ENCODE measurements at regions not wholly inside any gene's neighbourhood (a gene's known extent, or its start where the extent isn't known, plus 50 kb on each side); places are given as distances from the start of the nearest gene placed in this dataset.

DNA sequence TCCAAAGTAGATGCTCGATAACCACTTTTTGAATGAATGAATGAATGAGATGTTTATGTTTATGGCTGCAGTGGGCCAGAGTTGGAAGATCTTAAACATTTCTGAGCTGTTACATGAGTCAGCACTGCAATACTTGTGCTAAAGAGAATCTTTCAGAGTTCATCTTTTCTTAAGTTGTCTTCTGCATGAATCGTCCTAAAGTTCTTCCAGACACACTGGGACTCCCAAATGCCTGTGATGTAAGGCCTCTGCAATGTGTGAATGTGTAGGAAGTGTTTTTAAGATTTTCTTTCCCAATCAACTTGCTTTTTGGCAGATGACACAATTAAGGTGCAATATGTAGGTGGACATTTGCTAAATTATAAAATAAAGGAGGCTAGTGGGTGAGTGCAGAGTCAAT lies 50.3 kb upstream of the TRIM9 start:
- Histone ChIP-seq H3K4me2 (no peak overlapping the region), H3K4me1 (0 out of 20 replicates have a peak, but pooled peaks cover 0 to 4% (median 0%) of the 10 kb centered on the region in 10 experiments), H4K20me1 (no peaks in the 10 kb centered on the region), H3K9me3 (replicated peaks in 1 of 11) (peaks cover 0 to 11% (median 4%) of the 10 kb centered on the region in 11 experiments; a peak in 8 of 22 replicates), H3K27me3 (no peaks in the 10 kb centered on the region), H3K4me3 (no peak overlapping the region), H3K36me3 (no peaks in the 10 kb centered on the region), H3K27ac (no peak overlapping the region), H3K9ac (no peak overlapping the region)
- TF ChIP-seq Cebpa-rat (IDR thresholded peaks at IDR 0.05): no peak

DNA sequence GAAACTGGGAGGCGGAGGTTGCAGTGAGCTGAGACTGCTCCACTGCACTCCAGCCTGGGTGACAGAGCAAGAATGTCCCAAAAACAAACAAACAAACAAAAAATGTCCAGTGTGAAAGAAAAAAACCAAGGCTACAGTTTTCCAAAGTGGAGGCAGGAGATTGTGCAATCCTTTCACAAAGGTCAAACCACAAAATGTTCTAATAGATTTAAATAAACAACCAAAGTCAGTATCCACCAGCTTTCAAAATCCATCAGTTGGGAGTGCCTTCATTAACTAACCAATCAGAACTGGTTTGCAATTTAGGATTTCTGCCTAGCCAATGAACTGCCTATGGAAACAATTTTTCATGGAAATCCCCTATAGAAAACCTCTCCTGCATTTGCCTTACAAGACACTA lies 52.3 kb upstream of the TRIM9 start:
- peak in 2 of 11 experiments; percentile 39 to 71; a peak in 2 of 22 replicates for TF ChIP-seq Cebpa-rat (IDR thresholded peaks at IDR 0.05)
- H4K20me1 ChIP-seq: no peaks in the 10 kb centered on the region

DNA sequence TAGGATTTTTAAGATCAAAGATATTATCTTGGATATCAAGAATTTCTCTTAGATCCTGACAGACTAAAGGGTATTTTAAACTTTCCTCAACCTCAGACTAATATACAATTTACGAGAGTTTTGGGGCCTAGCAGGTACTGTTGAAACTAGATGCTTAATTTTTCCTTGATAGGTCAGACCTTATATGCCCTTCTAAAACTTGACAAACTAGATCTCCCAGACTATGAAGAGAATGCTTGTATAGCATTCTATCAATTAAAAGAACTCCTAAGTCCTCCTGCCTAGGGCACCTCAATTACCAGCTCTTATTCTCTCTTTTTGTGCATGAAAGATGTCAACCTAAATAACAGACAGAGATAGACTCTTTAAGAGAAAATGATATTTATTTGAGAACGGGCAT lies 60.4 kb upstream of the TRIM9 start:
- Histone ChIP-seq H3K27ac (no peak overlapping the region), H3K36me3 (no peaks in the 10 kb centered on the region), H3K4me2 (no peak overlapping the region), H3K4me3 (no peak overlapping the region), H4K20me1 (no peaks in the 10 kb centered on the region), H3K4me1 (no peaks in the 10 kb centered on the region), H3K9ac (no peak overlapping the region), H3K9me3 (replicated peaks in 1 of 11) (peaks cover 0 to 8% (median 0%) of the 10 kb centered on the region in 11 experiments; a peak in 5 of 22 replicates), H3K27me3 (no peaks in the 10 kb centered on the region)
- TF ChIP-seq Cebpa-rat (IDR thresholded peaks at IDR 0.05): no peak

More for the DNA sequence above, 52.3 kb upstream of the TRIM9 start:
- 0 out of 20 replicates have a peak, but pooled peaks cover 0 to 4% (median 0%) of the 10 kb centered on the region in 10 experiments for H3K4me1 ChIP-seq
- H3K27me3 ChIP-seq: no peaks in the 10 kb centered on the region
- H3K9ac ChIP-seq: no peak overlapping the region
- no peaks in the 10 kb centered on the region for H3K36me3 ChIP-seq
- peak overlapping the region in 2 of 11 experiments; percentile 17 to 26; a peak in 1 of 22 replicates for H3K4me2 ChIP-seq
- peaks cover 0 to 2% (median 0%) of the 10 kb centered on the region in 11 experiments; a peak in 4 of 22 replicates for H3K9me3 ChIP-seq (replicated peaks in 1 of 11)
- H3K27ac ChIP-seq: no peak overlapping the region
- no peak overlapping the region for H3K4me3 ChIP-seq

DNA sequence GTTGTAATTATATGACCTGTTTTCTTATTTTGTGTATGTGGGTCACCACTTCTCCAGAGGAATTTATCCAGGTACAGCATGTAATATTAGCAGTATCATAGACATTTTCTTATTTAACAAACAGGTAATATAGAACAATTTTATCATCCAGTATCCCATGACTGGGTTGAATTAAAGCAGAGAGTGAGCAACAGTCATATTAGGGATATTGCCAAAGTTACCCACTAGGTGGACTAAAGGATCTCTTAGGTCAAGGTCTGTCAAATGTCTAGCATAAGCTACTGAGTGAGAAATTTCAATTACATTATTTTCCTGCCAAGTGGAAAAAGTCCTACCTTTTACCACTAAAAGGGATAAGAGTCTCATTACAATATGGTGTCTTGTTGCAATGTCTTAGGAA lies 62.1 kb upstream of the TRIM9 start:
- Histone ChIP-seq H3K36me3 (no peaks in the 10 kb centered on the region), H3K27me3 (no peaks in the 10 kb centered on the region), H3K4me1 (no peaks in the 10 kb centered on the region), H3K27ac (no peak overlapping the region), H3K9me3 (replicated peaks in 1 of 11) (peaks cover 0 to 8% (median 0%) of the 10 kb centered on the region in 11 experiments; a peak in 5 of 22 replicates), H3K4me3 (no peak overlapping the region), H4K20me1 (no peaks in the 10 kb centered on the region), H3K9ac (no peak overlapping the region), H3K4me2 (no peak overlapping the region)
- TF ChIP-seq Cebpa-rat (IDR thresholded peaks at IDR 0.05): no peak

DNA sequence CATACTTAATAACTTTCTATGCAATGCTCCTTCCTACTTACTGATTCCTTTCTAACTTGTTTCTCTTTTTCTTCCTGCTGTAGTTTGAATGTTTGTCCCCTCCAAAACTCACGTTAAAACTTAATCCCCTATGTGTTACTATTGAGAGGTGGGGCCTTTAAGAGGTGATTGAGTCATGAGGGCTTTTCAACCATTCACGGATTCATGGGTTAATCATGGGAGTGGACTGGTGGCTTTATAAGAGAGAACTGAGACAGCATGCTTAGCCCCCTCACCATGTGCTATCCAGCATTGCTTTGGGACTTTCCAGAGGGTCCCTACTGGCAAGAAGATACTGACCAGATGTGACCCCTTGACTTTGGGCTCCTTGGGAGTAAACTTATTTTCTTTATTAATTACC lies 66.0 kb upstream of the TRIM9 start:
- Histone ChIP-seq H3K4me3 (no peak overlapping the region), H3K9ac (no peak overlapping the region), H3K27ac (no peak overlapping the region), H3K9me3 (replicated peaks in 1 of 11) (peaks cover 0 to 8% (median 0%) of the 10 kb centered on the region in 11 experiments; a peak in 5 of 22 replicates), H3K4me2 (no peak overlapping the region), H3K27me3 (no peaks in the 10 kb centered on the region), H4K20me1 (no peaks in the 10 kb centered on the region), H3K4me1 (no peaks in the 10 kb centered on the region), H3K36me3 (no peaks in the 10 kb centered on the region)
- TF ChIP-seq Cebpa-rat (IDR thresholded peaks at IDR 0.05): no peak

DNA sequence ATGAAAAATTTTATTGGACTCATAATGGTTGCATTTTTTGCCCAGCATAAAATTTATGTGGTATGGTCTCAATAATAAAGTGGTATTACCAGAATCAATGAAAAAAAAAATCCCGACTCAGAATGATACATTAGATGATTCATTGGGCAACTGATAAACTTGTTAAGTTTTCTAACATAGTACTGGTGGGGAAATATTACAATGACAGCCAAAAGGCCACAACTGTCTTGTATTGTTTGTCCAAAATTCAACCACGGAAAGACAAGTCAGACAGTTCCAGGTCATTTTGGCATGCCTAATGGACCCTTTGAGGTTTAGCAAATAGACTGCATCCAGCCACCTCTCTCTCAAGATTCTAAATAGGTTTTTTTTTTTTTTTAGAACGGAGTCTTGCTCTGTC lies 70.5 kb upstream of the TRIM9 start:
- no peaks in the 10 kb centered on the region for H3K4me1 ChIP-seq
- no peak for TF ChIP-seq Cebpa-rat (IDR thresholded peaks at IDR 0.05)
- H3K9ac ChIP-seq: no peak overlapping the region
- no peak overlapping the region for H3K27ac ChIP-seq
- no peaks in the 10 kb centered on the region for H3K36me3 ChIP-seq
- no peaks in the 10 kb centered on the region for H3K27me3 ChIP-seq
- H3K4me2 ChIP-seq: no peak overlapping the region
- no peaks in the 10 kb centered on the region; a peak in 1 of 22 replicates for H3K9me3 ChIP-seq (replicated peaks in 1 of 11)
- no peak overlapping the region for H3K4me3 ChIP-seq
- H4K20me1 ChIP-seq: no peaks in the 10 kb centered on the region

DNA sequence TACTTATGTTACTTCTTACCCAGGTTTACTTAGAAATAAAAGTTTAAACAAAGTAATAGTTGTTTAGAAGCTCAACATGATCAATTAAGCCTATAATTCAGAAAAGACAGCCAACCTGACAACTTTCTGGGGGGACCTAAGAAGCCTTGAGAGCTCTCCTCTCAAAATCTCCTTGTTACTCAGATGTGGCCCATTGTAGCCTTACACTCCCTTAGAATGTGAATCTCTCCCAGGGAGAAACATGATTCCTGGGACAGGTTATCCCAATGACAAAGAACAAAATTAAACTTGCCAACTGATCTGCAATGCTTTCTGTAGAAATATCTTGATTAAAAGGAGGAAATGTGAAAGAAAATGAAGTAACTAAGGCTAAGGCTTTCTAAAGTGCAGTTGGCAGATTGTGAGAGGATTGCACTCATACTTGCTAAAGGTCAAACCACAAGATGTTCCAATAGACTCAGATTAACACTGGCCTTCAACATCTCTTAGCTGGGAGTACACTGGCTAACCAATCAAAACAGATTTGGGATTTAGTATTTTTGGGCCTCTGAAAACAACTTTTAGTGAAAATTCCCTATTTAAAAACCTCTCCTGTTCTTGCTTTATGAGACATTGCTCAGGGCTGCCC lies 72.3 kb upstream of the TMX1 start:
- Histone ChIP-seq H3K9ac (no peak overlapping the region), H3K27ac (no peak overlapping the region), H3K4me2 (no peak overlapping the region), H3K9me3 (replicated peaks in 1 of 11) (no peaks in the 10 kb centered on the region), H3K4me3 (no peak overlapping the region), H3K36me3 (no peaks in the 10 kb centered on the region), H3K4me1 (no peaks in the 10 kb centered on the region), H3K27me3 (no peaks in the 10 kb centered on the region), H4K20me1 (no peaks in the 10 kb centered on the region)
- TF ChIP-seq Cebpa-rat (IDR thresholded peaks at IDR 0.05): no peak

DNA sequence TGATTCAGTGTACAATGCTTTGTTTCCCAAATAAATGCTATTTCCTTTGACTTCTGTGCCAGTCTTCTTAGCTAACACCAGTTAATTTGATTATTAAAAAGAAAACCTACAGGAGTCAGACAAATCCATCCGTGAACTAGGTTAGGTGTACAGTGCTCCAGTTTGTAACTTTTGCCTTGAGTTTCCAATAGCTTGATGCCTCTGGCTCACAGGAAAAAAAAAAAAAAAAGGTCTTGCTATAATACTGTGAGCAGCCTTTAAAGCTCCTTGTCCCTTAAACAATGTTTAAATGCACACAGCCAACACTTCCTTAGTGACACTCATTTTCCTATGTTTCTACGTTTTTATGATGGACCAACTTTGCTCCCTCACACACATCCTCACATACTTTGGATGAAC lies 71.8 kb upstream of the TMX1 start:
- Histone ChIP-seq H3K27ac (no peak overlapping the region), H3K36me3 (no peaks in the 10 kb centered on the region), H4K20me1 (no peaks in the 10 kb centered on the region), H3K4me3 (no peak overlapping the region), H3K4me2 (no peak overlapping the region), H3K9me3 (replicated peaks in 1 of 11) (no peaks in the 10 kb centered on the region), H3K27me3 (no peaks in the 10 kb centered on the region), H3K4me1 (no peaks in the 10 kb centered on the region), H3K9ac (no peak overlapping the region)
- no peak for TF ChIP-seq Cebpa-rat (IDR thresholded peaks at IDR 0.05)

DNA sequence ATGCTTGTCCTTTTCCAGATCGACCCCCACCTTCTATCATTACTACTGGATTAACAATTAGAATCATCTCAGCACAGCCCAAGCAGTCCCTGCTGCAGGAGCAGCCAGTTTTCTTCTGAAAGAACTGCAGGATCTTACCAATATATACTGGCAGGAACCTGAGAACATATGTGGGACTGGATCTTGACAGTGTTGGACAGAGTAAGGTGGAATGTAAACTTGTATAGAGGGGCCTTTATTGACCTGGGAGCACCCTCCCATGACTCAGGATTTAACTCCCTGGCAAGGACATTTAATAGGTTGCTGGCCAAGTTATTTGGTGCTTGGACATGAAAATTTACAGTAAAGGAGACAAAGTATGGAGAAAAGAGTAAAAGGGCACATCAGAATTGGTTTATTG lies 66.2 kb upstream of the TMX1 start:
- Histone ChIP-seq H4K20me1 (no peaks in the 10 kb centered on the region), H3K27me3 (no peaks in the 10 kb centered on the region), H3K4me2 (no peak overlapping the region), H3K36me3 (no peaks in the 10 kb centered on the region), H3K9me3 (replicated peaks in 1 of 11) (no peaks in the 10 kb centered on the region), H3K9ac (no peak overlapping the region), H3K4me3 (no peak overlapping the region), H3K4me1 (no peaks in the 10 kb centered on the region), H3K27ac (no peak overlapping the region)
- no peak for TF ChIP-seq Cebpa-rat (IDR thresholded peaks at IDR 0.05)

DNA sequence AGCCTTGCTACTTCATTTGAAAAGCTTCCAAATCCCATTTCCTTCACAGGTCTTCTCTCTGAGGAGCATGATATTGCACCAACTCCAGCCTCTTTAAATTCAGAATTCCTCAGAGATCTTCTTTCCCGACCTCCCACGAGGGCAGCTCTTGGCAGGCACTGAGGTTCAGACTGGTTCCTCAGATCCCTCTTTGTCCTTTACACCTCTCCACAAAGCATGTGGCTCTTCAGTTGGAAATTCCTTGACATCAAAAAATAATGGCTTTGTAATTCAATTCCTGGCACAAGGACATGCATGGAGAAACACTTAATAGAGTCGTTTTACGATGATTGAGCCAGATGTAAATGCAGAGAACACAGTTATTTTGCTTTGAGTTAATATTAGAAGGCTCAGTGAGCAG lies 63.2 kb upstream of the TMX1 start:
- Histone ChIP-seq H4K20me1 (no peaks in the 10 kb centered on the region), H3K27ac (no peak overlapping the region), H3K9me3 (replicated peaks in 1 of 11) (no peaks in the 10 kb centered on the region), H3K9ac (no peak overlapping the region), H3K36me3 (no peaks in the 10 kb centered on the region), H3K4me1 (peaks cover 0 to 9% (median 3%) of the 10 kb centered on the region in 10 experiments; a peak in 6 of 20 replicates), H3K4me3 (no peak overlapping the region), H3K4me2 (no peak overlapping the region), H3K27me3 (no peaks in the 10 kb centered on the region)
- TF ChIP-seq Cebpa-rat (IDR thresholded peaks at IDR 0.05): no peak
